ENCODE measurements at regions not wholly inside any gene's neighbourhood (a gene's known extent, or its start where the extent isn't known, plus 50 kb on each side); places are given as distances from the start of the nearest gene placed in this dataset.

DNA sequence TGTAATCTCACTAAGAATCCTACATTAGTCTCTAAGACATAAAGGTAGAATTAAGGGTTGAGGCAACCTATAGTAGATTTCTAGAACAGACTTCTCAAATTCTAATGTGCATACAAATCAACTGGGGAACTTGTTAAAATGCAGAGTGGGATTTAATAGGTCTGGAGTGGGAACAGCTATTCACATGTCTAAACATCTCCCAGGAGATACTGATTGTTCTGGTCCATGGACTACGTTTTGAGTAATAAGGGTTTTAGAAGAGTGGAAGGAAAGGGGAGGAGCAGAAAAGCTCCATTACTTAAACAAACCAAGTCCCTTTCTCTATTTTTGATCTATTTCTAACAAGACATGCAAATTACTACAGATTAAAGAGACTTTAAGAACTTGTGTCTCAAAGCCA is 524.8 kb downstream of the TUSC7 start:
- Mint-ChIP-seq H3K4me1 (no peaks in the 10 kb centered on the region), H3K4me3 (no peak overlapping the region), H3K27ac (no peak overlapping the region), H3K27me3 (ENCODE audit: low read depth, poor library complexity) (no peaks in the 10 kb centered on the region), H3K9me3 (no peaks in the 10 kb centered on the region), H3K36me3 (ENCODE audit: low read depth) (no peaks in the 10 kb centered on the region)
- DNase-seq: no peak
- TF ChIP-seq CTCF (IDR thresholded peaks at IDR 0.05): no peak

GRCh38 chr3:117235304-117235703 is 525.7 kb downstream of the TUSC7 start:
- DNase-seq: no peak
- no peaks in the 10 kb centered on the region for H3K27me3 Mint-ChIP-seq (ENCODE audit: low read depth, poor library complexity)
- H3K4me1 Mint-ChIP-seq: no peaks in the 10 kb centered on the region
- no peak for TF ChIP-seq CTCF (IDR thresholded peaks at IDR 0.05)
- no peaks in the 10 kb centered on the region for H3K9me3 Mint-ChIP-seq
- H3K36me3 Mint-ChIP-seq (ENCODE audit: low read depth): no peaks in the 10 kb centered on the region
- no peak overlapping the region for H3K27ac Mint-ChIP-seq
- H3K4me3 Mint-ChIP-seq: no peak overlapping the region

DNA sequence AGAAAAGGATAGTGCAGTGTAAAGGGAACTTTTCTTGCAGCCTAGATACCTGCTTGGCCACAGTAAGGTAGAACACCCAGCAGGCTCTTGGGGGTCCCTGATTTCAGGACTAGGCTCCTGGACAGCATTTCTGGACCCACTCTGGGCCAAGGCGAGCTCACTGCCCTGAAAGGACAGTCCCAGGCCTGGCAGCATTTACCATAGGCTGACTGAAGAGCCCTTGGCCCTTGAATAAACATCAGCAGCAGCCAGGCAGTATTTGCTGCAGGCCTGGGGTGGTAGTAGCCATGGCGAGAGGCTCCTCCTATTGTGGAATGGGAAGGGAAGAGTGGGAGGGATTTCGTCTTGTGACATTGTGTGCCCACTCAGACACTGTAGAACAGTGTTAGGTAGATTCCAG is 529.2 kb downstream of the TUSC7 start:
- Mint-ChIP-seq H3K4me3 (no peak overlapping the region), H3K27me3 (ENCODE audit: low read depth, poor library complexity) (no peaks in the 10 kb centered on the region), H3K36me3 (ENCODE audit: low read depth) (no peaks in the 10 kb centered on the region), H3K4me1 (no peaks in the 10 kb centered on the region), H3K27ac (no peak overlapping the region), H3K9me3 (no peaks in the 10 kb centered on the region)
- TF ChIP-seq CTCF (IDR thresholded peaks at IDR 0.05): no peak
- DNase-seq: peak; percentile 7

DNA sequence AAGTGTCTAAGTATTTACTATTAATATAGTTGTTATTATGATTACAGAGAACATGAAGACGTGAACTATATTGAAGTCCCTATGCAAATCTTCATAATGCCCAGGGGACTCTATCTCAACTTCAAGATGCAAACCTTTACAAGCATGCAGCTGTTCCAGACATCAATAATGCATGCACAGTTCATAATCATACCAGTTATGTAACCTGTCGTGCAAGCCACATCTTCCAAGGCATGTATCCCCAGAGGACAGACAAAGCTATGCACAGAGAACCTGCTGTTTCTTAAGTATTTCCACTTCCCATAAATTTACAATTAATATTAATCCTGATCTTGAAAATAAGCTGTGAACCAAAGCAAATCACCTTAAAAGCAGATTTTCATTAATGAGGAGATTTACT is 534.1 kb downstream of the TUSC7 start:
- no peaks in the 10 kb centered on the region for H3K9me3 Mint-ChIP-seq
- no peak overlapping the region for H3K27ac Mint-ChIP-seq
- DNase-seq: no peak
- no peaks in the 10 kb centered on the region for H3K27me3 Mint-ChIP-seq (ENCODE audit: low read depth, poor library complexity)
- no peak overlapping the region for H3K4me3 Mint-ChIP-seq
- H3K4me1 Mint-ChIP-seq: peaks cover 6% of the 10 kb centered on the region
- no peak for TF ChIP-seq CTCF (IDR thresholded peaks at IDR 0.05)
- H3K36me3 Mint-ChIP-seq (ENCODE audit: low read depth): no peaks in the 10 kb centered on the region

DNA sequence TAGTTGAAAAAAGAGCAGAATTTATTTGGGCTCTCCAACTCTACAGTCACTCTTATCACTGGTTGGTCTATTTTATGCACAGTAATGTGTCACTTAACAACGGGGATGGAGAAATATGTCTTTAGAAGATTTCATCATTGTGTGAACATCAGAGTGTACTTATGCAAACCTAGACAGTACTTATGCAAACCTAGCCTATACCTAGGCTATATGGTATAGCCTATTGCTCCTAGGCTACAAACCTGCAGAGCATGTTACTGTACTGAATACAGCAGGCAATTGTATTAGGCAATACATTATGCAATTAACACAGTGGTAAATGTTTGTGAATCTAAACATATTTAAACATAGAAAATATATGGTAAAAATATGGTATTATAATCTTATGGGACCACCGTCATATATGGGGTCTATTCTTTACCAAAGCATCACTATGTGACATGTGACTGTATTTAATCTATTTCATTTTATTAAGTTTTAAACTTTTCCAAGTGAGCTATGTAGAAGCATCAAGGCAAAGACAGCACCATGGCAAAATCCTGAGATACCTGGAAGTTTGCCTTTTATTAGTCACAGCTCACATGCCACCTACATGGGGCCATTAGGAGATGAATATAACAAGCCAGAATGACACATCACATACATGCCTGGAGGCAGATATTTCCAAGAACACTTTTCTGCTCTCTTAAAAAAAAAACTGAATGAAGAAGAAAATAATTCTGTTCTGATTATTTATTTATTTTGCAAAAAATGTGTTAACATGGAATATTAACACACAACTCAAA is 537.4 kb downstream of the TUSC7 start:
- Mint-ChIP-seq H3K4me3 (no peak overlapping the region), H3K27me3 (ENCODE audit: low read depth, poor library complexity) (no peaks in the 10 kb centered on the region), H3K27ac (no peak overlapping the region), H3K4me1 (peaks cover 14% of the 10 kb centered on the region), H3K9me3 (no peaks in the 10 kb centered on the region), H3K36me3 (ENCODE audit: low read depth) (no peaks in the 10 kb centered on the region)
- no peak for DNase-seq
- no peak for TF ChIP-seq CTCF (IDR thresholded peaks at IDR 0.05)

GRCh38 chr3:117248153-117248552 is 538.6 kb downstream of the TUSC7 start:
- H3K27me3 Mint-ChIP-seq (ENCODE audit: low read depth, poor library complexity): no peaks in the 10 kb centered on the region
- no peak for DNase-seq
- H3K4me1 Mint-ChIP-seq: peaks cover 14% of the 10 kb centered on the region
- no peak overlapping the region for H3K4me3 Mint-ChIP-seq
- no peaks in the 10 kb centered on the region for H3K36me3 Mint-ChIP-seq (ENCODE audit: low read depth)
- no peak for TF ChIP-seq CTCF (IDR thresholded peaks at IDR 0.05)
- no peaks in the 10 kb centered on the region for H3K9me3 Mint-ChIP-seq
- H3K27ac Mint-ChIP-seq: no peak overlapping the region

Measured in nephron progenitor cell (in vitro differentiated cells).